Stimulated activated CD4-positive, alpha-beta T cell treated with anti-CD3 and anti-CD28 coated beads, Interleukin-1b, Interleukin-23, amount 100 ng/mL, for 1 hour (primary cell): ENCODE measurements at regions not wholly inside any gene's neighbourhood (a gene's known extent, or its start where the extent isn't known, plus 50 kb on each side); places are given as distances from the start of the nearest gene placed in this dataset.
"Not testable (repeated sequence)": the region's sequence is repeated elsewhere in the genome, so short reads cannot be mapped to it uniquely, and the experiment has no call there.

Experiments used
- DNase-seq, 2 donors: peaks; one replicate each; pipeline ENCODE4 v3.0.0-alpha.2; 2020; ENCODE audit warnings: low read depth in 2 of 2

GRCh38 chr6:27773542-27774263, 138.5 kb downstream of the OR2B2 start:
- DNase-seq = not testable (repeated sequence)

- DNase-seq = peak; percentile 68 to 70
Observed at GRCh38 chr6:27772261-27773001, 139.8 kb downstream of the OR2B2 start.

- DNase-seq = no peak
Observed at GRCh38 chr6:27771235-27771634, 141.0 kb downstream of the OR2B2 start.

- DNase-seq = no peak
Observed at GRCh38 chr6:27770724-27771123, 141.5 kb downstream of the OR2B2 start.

GRCh38 chr6:27768556-27768955, 143.6 kb downstream of the OR2B2 start:
- no peak for DNase-seq

GRCh38 chr6:27767851-27768250, 144.3 kb downstream of the OR2B2 start:
- DNase-seq = no peak

- DNase-seq = no peak
Observed at GRCh38 chr6:27766405-27766804, 145.8 kb downstream of the OR2B2 start.

- no peak for DNase-seq
Observed at GRCh38 chr6:27765028-27765590, 147.1 kb downstream of the OR2B2 start.

GRCh38 chr6:27761391-27761790, 150.8 kb downstream of the OR2B2 start:
- DNase-seq = no peak

GRCh38 chr6:27760464-27760863, 151.7 kb downstream of the OR2B2 start:
- DNase-seq = no peak

- no peak for DNase-seq
Observed at GRCh38 chr6:27759930-27760329, 152.3 kb downstream of the OR2B2 start.

GRCh38 chr6:27758491-27758890, 153.7 kb downstream of the OR2B2 start:
- DNase-seq = no peak

- peak in 1 of 2 donors; percentile 19 for DNase-seq
Observed at GRCh38 chr6:27757307-27757706, 154.9 kb downstream of the OR2B2 start.

GRCh38 chr6:27755768-27756167, 156.4 kb downstream of the OR2B2 start:
- no peak for DNase-seq

GRCh38 chr6:27754408-27754782, 157.8 kb downstream of the OR2B2 start:
- DNase-seq = no peak

GRCh38 chr6:27753668-27754407, 158.4 kb downstream of the OR2B2 start:
- DNase-seq = peak; percentile 13 to 42

- DNase-seq = no peak
Observed at GRCh38 chr6:27752038-27752885, 159.9 kb downstream of the OR2B2 start.

- DNase-seq = no peak
Observed at GRCh38 chr6:27748661-27749060, 163.5 kb downstream of the OR2B2 start.

GRCh38 chr6:27747637-27748036, 164.6 kb downstream of the OR2B2 start:
- no peak for DNase-seq

- DNase-seq = not testable (repeated sequence)
Observed at GRCh38 chr6:27746860-27747259, 165.3 kb downstream of the OR2B2 start.

- no peak for DNase-seq
Observed at GRCh38 chr6:27743787-27744186, 168.4 kb downstream of the OR2B2 start.
